MCF 10A (cell line): ENCODE measurements at regions not wholly inside any gene's neighbourhood (a gene's known extent, or its start where the extent isn't known, plus 50 kb on each side); places are given as distances from the start of the nearest gene placed in this dataset.
"Not testable (repeated sequence)": the region's sequence is repeated elsewhere in the genome, so short reads cannot be mapped to it uniquely, and the experiment has no call there.

Experiments
- BruUV-seq: library from RNA; stranded (reverse); fragments of 400-500 nt; replicated peaks from 2 replicates; lab custom pipeline; 2021; lab: Mats Ljungman, UMichigan
- CTCF ChIA-PET: fragments of 300-600 bp; sonication (Branson Sonifier 250); formaldehyde crosslinking; extraction: SDS; loops from one replicate; lab custom pipeline; 2021; ENCODE audit warnings: antibody characterized with exemption, inconsistent platforms; lab: Yijun Ruan, JAX
- POLR2A ChIA-PET: fragments of 300-600, 350-650 bp; sonication (Branson Sonifier 250); formaldehyde crosslinking; extraction: SDS; loops from one replicate; lab custom pipeline; 2020; ENCODE audit warnings: antibody characterized with exemption, inconsistent platforms; lab: Yijun Ruan, JAX
- DNase-seq: peaks from one replicate; pipeline ENCODE4 v3.0.0-alpha.2; 2018; ENCODE audit not compliant: unreplicated experiment
- H3K27ac Mint-ChIP-seq: one replicate; pipeline ENCODE4 v1.8.0; 2022; ENCODE audit warnings: mild to moderate bottlenecking, low read depth, mixed read lengths; ENCODE audit not compliant: unreplicated experiment
- H3K27me3 Mint-ChIP-seq: one replicate; pipeline ENCODE4 v1.8.0; 2022; ENCODE audit warnings: mixed read lengths; ENCODE audit not compliant: insufficient read depth, unreplicated experiment
- H3K36me3 Mint-ChIP-seq: one replicate; pipeline ENCODE4 v1.8.0; 2022; ENCODE audit warnings: mild to moderate bottlenecking, moderate library complexity, mixed read lengths; ENCODE audit not compliant: insufficient read depth, unreplicated experiment
- H3K4me1 Mint-ChIP-seq: one replicate; pipeline ENCODE4 v1.8.0; 2022; ENCODE audit warnings: mixed read lengths; ENCODE audit not compliant: insufficient read depth, unreplicated experiment
- H3K4me3 Mint-ChIP-seq: one replicate; pipeline ENCODE4 v1.8.0; 2022; ENCODE audit warnings: mild to moderate bottlenecking, moderate library complexity, mixed read lengths; ENCODE audit not compliant: unreplicated experiment
- H3K9me3 Mint-ChIP-seq: one replicate; pipeline ENCODE4 v1.8.0; 2022; ENCODE audit warnings: mixed read lengths; ENCODE audit not compliant: unreplicated experiment
- intact Hi-C: fragments of 100-400 bp; cut with micrococcal nuclease; formaldehyde crosslinking; loops from 2 replicates; pipeline ENCODE4 v1.14.1; 2022
- TF ChIP-seq, protein P1 (sequence below): fragments of 200-600 bp; IDR thresholded peaks from one replicate; pipeline ENCODE4 v1.8.0; 2022; ENCODE audit warnings: antibody characterized with exemption, mild to moderate bottlenecking; ENCODE audit not compliant: unreplicated experiment

DNA sequence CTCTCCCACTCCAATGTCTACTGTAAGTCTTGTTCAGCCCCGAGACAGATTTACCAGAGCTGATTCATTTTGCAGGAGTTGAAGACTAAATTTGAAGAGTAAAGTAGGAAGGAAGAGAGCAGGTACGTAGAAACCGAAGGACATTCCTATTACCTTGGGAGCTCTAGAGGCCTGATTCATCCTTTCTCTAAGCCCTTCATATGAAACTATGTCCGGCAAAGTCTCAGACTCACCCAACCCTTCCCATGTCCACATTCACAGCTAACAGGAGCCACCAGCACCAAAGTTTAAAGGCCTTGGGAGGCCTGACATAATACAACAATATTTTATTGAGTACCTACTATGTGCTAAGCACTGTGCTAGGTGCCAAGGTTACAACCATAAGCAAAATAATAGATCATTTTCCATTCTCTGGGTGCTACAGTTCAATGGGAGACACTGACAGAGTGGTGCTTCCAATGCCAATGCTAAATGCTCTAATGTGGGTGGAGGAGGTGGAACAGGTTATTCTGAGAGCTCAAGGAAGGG is 86.6 kb downstream of the PHLDA1 start:
- BruUV-seq: TSS peak; percentile 89
- H3K27me3 Mint-ChIP-seq: no peaks in the 10 kb centered on the region
- POLR2A ChIA-PET: interaction anchor here (0.6 to 2.5 kb wide), 6 partner anchors 9 to 611 kb away, joined by 3 to 20 read pairs (median 6); partner anchors contain the start of gene PHLDA1
- H3K4me3 Mint-ChIP-seq: peak overlapping the region; percentile 12
- H3K36me3 Mint-ChIP-seq: no peaks in the 10 kb centered on the region
- intact Hi-C loops: loop anchor here (2.0 kb wide), 2 partner anchors 34 to 80 kb away; no protein-coding TSS in a partner anchor
- DNase-seq: no peak
- no peaks in the 10 kb centered on the region for H3K9me3 Mint-ChIP-seq
- H3K4me1 Mint-ChIP-seq: peaks cover 15% of the 10 kb centered on the region
- CTCF ChIA-PET: interaction anchor here (0.6 to 1.8 kb wide), 3 partner anchors 79 to 485 kb away, joined by 3 read pairs; no protein-coding TSS in a partner anchor
- TF ChIP-seq, protein P1, sequence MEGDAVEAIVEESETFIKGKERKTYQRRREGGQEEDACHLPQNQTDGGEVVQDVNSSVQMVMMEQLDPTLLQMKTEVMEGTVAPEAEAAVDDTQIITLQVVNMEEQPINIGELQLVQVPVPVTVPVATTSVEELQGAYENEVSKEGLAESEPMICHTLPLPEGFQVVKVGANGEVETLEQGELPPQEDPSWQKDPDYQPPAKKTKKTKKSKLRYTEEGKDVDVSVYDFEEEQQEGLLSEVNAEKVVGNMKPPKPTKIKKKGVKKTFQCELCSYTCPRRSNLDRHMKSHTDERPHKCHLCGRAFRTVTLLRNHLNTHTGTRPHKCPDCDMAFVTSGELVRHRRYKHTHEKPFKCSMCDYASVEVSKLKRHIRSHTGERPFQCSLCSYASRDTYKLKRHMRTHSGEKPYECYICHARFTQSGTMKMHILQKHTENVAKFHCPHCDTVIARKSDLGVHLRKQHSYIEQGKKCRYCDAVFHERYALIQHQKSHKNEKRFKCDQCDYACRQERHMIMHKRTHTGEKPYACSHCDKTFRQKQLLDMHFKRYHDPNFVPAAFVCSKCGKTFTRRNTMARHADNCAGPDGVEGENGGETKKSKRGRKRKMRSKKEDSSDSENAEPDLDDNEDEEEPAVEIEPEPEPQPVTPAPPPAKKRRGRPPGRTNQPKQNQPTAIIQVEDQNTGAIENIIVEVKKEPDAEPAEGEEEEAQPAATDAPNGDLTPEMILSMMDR: no peak
- peak overlapping the region; percentile 90 for H3K27ac Mint-ChIP-seq

DNA sequence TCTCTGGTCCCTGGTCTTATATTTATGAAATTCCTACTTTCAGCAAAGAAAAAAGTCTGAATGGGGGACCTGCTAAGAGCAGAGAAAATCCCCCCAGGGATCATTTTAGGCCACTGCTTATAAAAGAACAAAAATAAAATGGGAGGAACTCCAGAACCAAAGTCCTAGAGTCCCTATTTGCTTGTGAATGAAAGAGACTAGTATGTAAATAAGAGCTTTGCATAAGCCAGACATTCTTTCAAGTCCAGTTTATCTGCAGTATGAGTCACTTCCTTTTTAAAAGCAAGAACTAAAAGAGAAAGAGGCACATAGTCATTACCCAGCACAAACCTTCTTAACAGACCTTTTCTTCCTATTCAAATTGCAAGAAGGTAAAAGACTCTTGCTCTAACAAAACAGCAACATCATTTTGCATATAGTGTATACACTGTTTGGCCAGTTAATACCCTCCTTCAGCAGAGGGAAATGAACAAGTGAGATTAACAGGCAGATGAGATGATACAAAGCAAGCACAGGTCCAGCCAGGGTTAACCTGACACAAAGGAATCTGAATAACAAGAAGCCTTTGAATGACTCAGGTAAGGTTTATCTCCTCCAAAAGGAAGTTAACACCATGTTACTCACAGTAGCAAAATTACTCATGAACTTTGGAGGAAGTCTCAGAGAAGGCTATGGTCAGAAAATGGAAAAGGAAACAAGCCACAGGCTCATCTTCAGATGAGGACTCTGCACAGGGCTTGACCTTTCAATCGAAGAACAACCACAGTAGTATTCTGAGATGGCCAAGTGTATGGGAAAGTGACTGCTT is 87.3 kb downstream of the PHLDA1 start:
- peak; percentile 78 for DNase-seq

DNA sequence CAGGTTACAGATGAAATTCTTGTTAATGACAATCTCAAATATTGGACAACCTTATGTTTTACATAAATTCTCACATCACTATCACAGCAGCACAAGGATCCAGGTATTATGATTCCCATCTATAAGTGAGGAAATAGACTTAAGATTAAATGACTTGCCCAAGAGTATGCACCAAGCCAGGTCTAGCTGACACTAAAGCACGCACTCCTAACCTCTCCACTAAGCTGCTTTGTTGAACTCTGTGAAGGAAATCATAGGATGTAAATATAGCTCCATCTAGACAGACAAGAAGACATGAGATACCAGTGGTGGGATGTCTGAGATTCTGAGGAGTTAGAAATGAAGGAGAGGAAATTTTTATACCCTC is 87.9 kb downstream of the PHLDA1 start:
- no peaks in the 10 kb centered on the region for H3K27me3 Mint-ChIP-seq
- ChIA-PET POLR2A (interaction anchor here (0.9 to 2.5 kb wide), 6 partner anchors 9 to 319 kb away, joined by 3 to 20 read pairs (median 6); partner anchors contain the start of gene PHLDA1), CTCF (interaction anchor here (0.7 to 1.8 kb wide), 3 partner anchors 46 to 368 kb away, joined by 3 to 5 read pairs (median 3); no protein-coding TSS in a partner anchor)
- H3K27ac Mint-ChIP-seq: peak overlapping the region; percentile 90
- no TSS peak for BruUV-seq
- intact Hi-C loops: loop anchor here (2.0 kb wide), 2 partner anchors 35 to 81 kb away; no protein-coding TSS in a partner anchor
- no peaks in the 10 kb centered on the region for H3K36me3 Mint-ChIP-seq
- no peak overlapping the region for H3K4me3 Mint-ChIP-seq
- TF ChIP-seq, protein P1: no peak
- no peaks in the 10 kb centered on the region for H3K9me3 Mint-ChIP-seq
- peaks cover 15% of the 10 kb centered on the region for H3K4me1 Mint-ChIP-seq
- no peak for DNase-seq

More for the DNA sequence above, 87.3 kb downstream of the PHLDA1 start:
- no peaks in the 10 kb centered on the region for H3K9me3 Mint-ChIP-seq
- POLR2A ChIA-PET: interaction anchor here (0.6 to 2.5 kb wide), 7 partner anchors 10 to 612 kb away, joined by 3 to 20 read pairs (median 4); partner anchors contain the start of gene PHLDA1
- intact Hi-C loops: loop anchor here (2.0 kb wide), 2 partner anchors 34 to 80 kb away; no protein-coding TSS in a partner anchor
- H3K4me1 Mint-ChIP-seq: peaks cover 15% of the 10 kb centered on the region
- H3K4me3 Mint-ChIP-seq: peak overlapping the region; percentile 12
- TF ChIP-seq, protein P1: no peak
- TSS peak; percentile 89 for BruUV-seq
- CTCF ChIA-PET: interaction anchor here (0.6 to 1.8 kb wide), 4 partner anchors 46 to 368 kb away, joined by 3 to 5 read pairs (median 3); no protein-coding TSS in a partner anchor
- no peaks in the 10 kb centered on the region for H3K27me3 Mint-ChIP-seq
- H3K36me3 Mint-ChIP-seq: no peaks in the 10 kb centered on the region
- peak overlapping the region; percentile 90 for H3K27ac Mint-ChIP-seq

DNA sequence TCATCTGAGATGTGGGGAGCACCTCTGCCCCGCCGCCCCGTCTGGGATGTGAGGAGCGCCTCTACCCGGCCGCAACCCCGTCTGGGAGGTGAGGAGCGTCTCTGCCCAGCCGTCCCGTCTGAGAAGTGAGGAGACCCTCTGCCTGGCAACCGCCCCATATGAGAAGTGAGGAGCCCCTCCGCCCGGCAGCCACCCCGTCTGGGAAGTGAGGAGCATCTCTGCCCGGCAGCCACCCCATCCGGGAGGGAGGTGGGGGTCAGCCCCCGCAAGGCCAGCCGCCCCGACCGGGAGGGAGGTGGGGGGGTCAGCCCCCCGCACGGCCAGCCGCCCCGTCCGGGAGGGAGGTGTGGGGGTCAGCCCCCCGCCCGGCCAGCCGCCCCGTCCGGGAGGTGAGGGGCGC is 89.9 kb downstream of the PHLDA1 start:
- H3K27me3 Mint-ChIP-seq, DNase-seq, H3K27ac Mint-ChIP-seq, POLR2A ChIA-PET, CTCF ChIA-PET, H3K9me3 Mint-ChIP-seq, H3K4me3 Mint-ChIP-seq, BruUV-seq, intact Hi-C loops, H3K36me3 Mint-ChIP-seq: not testable (repeated sequence)
- peaks cover 15% of the 10 kb centered on the region for H3K4me1 Mint-ChIP-seq
